ENCODE measurements at regions not wholly inside any gene's neighbourhood (a gene's known extent, or its start where the extent isn't known, plus 50 kb on each side); places are given as distances from the start of the nearest gene placed in this dataset.

GRCh38 chr15:79230766-79231165, 51.8 kb upstream of the ANKRD34C start:
- DNase-seq (ENCODE audit: low read depth), result no peak

DNA sequence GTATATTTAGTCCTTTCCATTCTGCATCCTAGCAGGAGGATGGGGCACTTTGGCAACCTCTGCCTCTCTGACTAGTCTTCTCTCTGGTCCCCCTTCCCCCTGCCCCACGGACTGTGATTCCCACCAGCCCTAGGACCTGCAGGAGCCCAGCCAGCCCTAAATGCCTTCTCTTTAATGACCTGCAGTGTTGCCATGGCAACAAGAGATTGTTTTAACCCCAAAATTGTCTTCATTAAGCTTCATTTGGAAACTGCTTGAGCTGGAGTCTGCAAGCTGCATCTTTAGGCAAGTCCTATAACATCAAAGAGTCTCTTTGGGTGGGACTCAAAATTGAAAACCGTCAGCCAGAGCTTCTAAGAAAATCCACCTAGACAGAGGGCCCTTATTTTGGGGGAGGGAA, 59.7 kb upstream of the ANKRD34C start:
- DNase-seq (ENCODE audit: low read depth), result no peak

GRCh38 chr15:79221696-79222095, 60.8 kb upstream of the ANKRD34C start:
- DNase-seq (ENCODE audit: low read depth), result no peak

GRCh38 chr15:79219393-79220056, 63.0 kb upstream of the ANKRD34C start:
- no peak for DNase-seq (ENCODE audit: low read depth)

DNA sequence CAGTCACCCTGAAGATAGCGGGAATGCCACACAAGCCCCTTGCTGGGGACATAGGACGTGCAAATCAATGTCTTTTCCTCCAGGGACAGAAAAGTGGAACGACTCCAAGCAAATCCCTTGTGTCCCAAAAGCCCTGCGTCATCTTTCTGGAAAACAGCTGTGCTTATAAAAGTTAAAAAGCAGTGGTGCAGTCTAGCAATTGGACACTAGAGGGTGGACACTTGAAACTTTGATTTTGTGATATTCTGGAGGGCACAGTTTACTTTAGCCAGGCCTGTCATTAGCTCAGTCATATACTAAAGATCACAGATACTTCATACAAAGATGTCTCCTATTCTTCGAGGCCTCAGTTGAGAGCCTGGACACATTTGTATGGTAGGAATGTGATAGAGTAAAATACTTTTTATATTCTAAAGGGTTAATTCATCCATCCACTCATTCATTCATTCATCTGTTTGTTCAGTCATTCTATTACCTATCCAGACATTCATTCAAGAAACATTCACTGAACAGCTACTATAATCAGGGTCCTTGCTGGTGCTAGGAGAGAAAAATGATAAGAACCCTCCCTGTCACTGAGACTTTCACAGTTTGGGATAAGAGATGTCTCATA, 63.8 kb upstream of the ANKRD34C start:
- DNase-seq (ENCODE audit: low read depth), result no peak

- DNase-seq (ENCODE audit: low read depth), result no peak
These were observed 68.9 kb upstream of the ANKRD34C start for GRCh38 chr15:79213650-79214049.

- no peak for DNase-seq (ENCODE audit: low read depth)
These were observed 69.8 kb upstream of the ANKRD34C start for GRCh38 chr15:79212589-79213157.

DNA sequence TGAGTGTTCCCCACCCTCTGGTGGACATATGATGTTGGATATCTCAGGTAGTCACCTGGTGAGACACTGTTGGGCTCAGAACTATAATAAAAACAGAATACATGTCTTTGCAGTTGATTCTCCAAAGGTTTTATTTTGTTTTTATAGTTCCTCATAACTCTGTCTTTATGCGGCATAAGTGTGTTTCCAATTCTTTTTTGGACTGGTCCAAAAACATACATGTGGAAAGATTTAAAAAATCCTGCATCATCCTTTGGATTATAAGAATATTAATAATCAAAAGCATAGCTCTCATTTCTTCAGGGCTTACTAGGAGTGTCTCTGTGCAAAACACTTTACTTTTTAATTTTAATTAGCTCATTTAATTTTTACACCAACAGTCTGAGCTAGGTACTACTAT, 71.0 kb upstream of the ANKRD34C start:
- DNase-seq (ENCODE audit: low read depth), result no peak

- DNase-seq (ENCODE audit: low read depth), result no peak
These were observed 72.8 kb upstream of the ANKRD34C start for GRCh38 chr15:79209690-79210089.

- no peak for DNase-seq (ENCODE audit: low read depth)
These were observed 73.4 kb upstream of the ANKRD34C start for GRCh38 chr15:79209116-79209515.

DNA sequence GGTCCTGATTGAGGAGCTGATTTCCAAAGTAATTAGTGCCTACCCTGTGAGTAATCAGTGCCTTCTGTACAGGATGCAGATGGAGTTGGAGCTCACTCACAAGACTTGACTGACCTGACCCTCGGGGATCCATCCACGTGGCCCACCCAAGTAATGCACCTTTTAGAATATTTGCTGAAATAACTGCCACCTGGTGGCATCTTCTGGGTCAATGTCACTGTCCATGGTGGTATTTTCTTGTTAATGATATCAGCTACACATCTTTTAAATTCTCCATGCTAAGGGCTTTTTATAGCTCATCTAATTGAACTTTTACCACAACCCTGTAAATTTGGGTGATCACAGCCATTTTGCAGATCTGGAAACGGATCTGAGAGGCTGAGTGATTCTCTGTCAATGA, 74.3 kb upstream of the ANKRD34C start:
- DNase-seq (ENCODE audit: low read depth), result no peak

DNA sequence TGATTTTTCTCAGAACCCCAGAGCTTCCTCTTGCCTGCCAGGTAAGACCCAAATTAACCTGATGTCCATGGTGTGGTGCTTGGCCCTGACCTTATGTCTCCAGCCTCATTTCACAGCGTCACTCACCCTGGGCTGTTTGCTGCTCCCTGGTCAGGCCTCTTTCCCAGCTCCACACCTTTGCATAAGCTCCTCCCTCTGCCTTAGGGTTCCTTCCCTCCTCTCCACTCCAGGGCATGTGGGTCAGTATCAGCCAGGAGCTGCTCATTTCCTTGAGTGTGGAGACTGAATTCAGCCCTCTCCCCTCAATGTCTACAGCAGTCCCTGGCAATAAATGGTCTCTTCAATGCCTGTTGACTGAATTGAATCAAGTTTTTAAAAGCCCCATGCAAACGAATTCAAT, 75.6 kb upstream of the ANKRD34C start:
- no peak for DNase-seq (ENCODE audit: low read depth)

- no peak for DNase-seq (ENCODE audit: low read depth)
These were observed 77.4 kb upstream of the ANKRD34C start for GRCh38 chr15:79204886-79205675.

- no peak for DNase-seq (ENCODE audit: low read depth)
These were observed 84.1 kb upstream of the ANKRD34C start for GRCh38 chr15:79198461-79198860.

DNA sequence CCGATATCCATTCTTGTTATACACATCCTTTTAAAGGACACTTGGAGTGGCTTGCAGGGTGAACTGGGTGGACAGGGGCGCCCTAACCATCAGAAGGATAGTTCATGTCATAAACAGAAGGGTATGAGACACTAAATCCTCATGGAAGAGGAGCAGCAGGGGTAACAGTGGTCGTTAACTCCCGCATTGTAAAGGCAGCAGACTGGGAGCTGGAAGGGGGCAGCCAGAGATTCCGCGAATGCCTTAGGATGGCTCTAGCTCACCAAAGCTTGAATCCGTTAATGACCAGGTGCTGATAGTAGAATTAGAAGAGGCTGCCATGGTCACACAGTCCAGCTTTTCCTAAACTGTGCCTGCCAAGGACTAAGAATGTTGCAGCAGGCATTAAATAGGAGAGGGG, 85.2 kb upstream of the ANKRD34C start:
- no peak for DNase-seq (ENCODE audit: low read depth)

- DNase-seq (ENCODE audit: low read depth), result no peak
These were observed 86.7 kb upstream of the ANKRD34C start for GRCh38 chr15:79195802-79196201.

DNA sequence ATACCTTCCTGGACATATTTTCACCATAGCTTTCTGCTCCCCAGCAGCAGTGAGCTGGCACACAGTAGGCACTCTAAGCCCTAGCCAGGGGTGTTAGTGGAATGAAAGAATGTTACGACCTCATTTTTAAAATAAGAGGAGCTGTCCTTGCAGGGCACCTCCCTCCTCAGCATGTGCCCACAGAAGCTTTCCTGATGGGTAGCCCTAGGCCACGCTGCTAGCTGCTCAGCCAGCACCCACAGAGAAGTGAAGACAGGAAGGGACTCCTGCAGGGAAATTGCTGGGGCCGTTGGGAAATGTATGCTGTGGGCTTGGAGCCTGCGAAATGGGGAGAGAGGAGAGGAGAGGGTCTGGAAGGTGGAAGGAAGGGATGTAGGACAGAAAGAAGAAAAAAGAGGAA, 87.3 kb upstream of the ANKRD34C start:
- DNase-seq (ENCODE audit: low read depth), result no peak

DNA sequence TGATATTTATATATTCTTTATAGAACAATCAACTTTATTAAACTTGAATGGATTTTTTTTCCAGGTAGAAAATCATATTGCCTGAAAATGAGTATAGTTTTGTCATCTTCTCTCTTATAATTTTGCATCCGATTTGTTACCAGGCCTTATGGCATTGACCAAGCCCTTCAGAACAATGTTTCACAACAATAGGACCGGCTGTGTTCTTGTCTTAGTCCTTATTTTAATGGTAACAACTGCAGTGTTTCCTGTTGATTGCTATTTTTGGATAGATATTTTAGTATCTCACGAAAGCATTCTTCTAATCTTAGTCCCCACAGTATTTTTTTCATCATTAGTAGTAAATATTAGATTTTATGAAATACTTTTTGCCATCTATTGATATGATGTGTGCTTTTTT, 88.1 kb upstream of the ANKRD34C start:
- no peak for DNase-seq (ENCODE audit: low read depth)

GRCh38 chr15:79193549-79193948, 89.0 kb upstream of the ANKRD34C start:
- no peak for DNase-seq (ENCODE audit: low read depth)

DNA sequence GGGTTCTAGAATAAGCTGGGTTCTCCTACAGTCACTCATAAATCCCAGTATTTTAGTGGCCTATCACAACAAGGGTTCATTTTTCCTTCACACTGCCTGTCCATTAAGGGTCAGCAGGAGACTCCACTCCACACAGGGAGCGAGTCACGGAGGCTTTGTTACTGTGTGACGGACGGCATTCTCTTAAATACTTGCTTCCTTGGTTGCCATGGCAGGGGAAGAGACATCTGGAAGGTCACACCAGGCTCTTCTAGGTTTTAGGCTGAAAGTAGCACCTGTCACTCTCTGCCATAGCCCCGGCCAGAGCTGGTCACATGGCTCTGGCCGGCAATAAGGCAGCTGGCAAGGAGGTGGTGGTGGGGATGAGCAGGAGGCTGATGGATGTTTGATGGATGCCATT, 89.4 kb upstream of the ANKRD34C start:
- DNase-seq (ENCODE audit: low read depth), result no peak

GRCh38 chr15:79192462-79193036, 90.0 kb upstream of the ANKRD34C start:
- no peak for DNase-seq (ENCODE audit: low read depth)

DNA sequence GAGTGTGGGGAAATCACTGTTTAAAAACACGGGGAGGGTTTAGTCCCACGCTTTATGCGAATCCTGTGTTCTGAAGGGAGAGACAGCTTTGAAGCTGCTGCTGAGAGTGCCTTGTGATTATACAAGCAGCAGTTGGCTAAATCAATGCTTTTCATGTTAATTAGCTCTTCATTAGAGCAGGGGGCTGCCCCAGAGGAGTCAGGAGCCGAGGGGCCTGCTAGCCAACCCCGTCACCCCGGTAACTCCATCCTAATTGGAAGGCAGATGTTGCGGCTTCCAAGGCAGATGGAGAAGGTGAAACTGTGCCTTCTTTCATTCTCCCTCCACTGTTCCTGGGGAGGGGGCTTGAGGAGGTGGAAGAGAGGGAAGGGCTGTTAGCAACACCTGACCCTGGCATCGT, 92.4 kb upstream of the ANKRD34C start:
- no peak for DNase-seq (ENCODE audit: low read depth)

DNA sequence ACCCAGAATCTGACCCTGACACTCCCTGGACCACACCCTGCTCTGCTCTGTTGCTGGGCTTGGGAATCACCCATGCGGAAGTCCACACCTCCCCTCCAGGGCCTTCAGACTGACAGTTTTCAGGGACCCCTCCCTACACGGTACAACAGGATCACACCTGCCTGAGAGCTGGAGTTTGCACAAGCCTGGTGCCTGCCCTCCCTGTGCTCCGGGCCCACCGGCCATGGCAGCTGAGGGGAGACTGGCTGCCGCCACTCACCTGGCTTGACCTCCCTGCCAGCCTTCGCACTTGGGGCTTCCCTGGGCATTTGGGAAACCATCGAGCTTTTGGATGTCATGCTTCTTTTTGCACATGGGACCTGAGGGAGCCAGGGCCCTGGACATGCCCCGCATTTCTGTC, 95.9 kb upstream of the ANKRD34C start:
- no peak for DNase-seq (ENCODE audit: low read depth)
